ENCODE measurements at regions not wholly inside any gene's neighbourhood (a gene's known extent, or its start where the extent isn't known, plus 50 kb on each side); places are given as distances from the start of the nearest gene placed in this dataset.

GRCh38 chr22:49582181-49582580 lies 245.5 kb downstream of the BRD1 start:
- DNase-seq: no peak
- ChIA-PET POLR2A (no interaction called here), CTCF (no interaction called here)
- Histone ChIP-seq H3K79me2 (ENCODE audit: control insufficient read depth, insufficient read depth, low read length) (peaks cover 54% of the 10 kb centered on the region), H3K4me1 (ENCODE audit: control insufficient read depth in 2 of 2, insufficient read depth in 2 of 2, low read length in 2 of 2) (no peaks in the 10 kb centered on the region), H3K27ac (ENCODE audit: low read length in 2 of 2) (no peak overlapping the region), H4K20me1 (ENCODE audit: control insufficient read depth, insufficient read depth, low read length, poor library complexity, severe bottlenecking) (peaks cover 55% of the 10 kb centered on the region), H3K9ac (ENCODE audit: low read length) (no peak overlapping the region), H2AFZ (ENCODE audit: insufficient read depth, low read depth, low read length, poor library complexity, severe bottlenecking) (no peak overlapping the region), H3K27me3 (replicated peaks in 1 of 4; ENCODE audit: control extremely low read depth in 1 of 4, control insufficient read depth in 3 of 4, insufficient read depth in 4 of 4, low read length in 3 of 4) (no peaks in the 10 kb centered on the region), H3K4me2 (replicated peaks; ENCODE audit: low read depth, low read length, poor library complexity, severe bottlenecking) (no peak overlapping the region), H3K9me3 (ENCODE audit: control extremely low read depth in 1 of 3, control insufficient read depth in 2 of 3, insufficient read depth in 1 of 3, low read length in 2 of 3) (peaks cover 0 to 23% (median 10%) of the 10 kb centered on the region in 3 donors), H3K36me3 (replicated peaks in 1 of 2; ENCODE audit: control extremely low read depth in 1 of 2, control insufficient read depth in 1 of 2, extremely low read depth in 1 of 2, insufficient read depth in 2 of 2, low read length in 1 of 2) (peaks cover 0 to 9% of the 10 kb centered on the region in 2 experiments), H3K4me3 (ENCODE audit: control extremely low read depth in 1 of 5, extremely low read depth in 1 of 5, insufficient read depth in 1 of 5, low read depth in 2 of 5, low read length in 4 of 5) (no peak overlapping the region)
- H3K4me1 Mint-ChIP-seq: peaks cover 5% of the 10 kb centered on the region
- no peaks in the 10 kb centered on the region for H3K9me3 Mint-ChIP-seq (ENCODE audit: insufficient read depth)
- intact Hi-C loops (cut with micrococcal nuclease): no loop called here
- H3K27ac Mint-ChIP-seq: no peak overlapping the region
- no peaks in the 10 kb centered on the region for H3K27me3 Mint-ChIP-seq
- H3K4me3 Mint-ChIP-seq: no peak overlapping the region
- ATAC-seq (ENCODE audit: low read depth): no peak
- 100% methylated on average over 2 of the region's 4 CpGs for WGBS (ENCODE audit: insufficient coverage)
- TF ChIP-seq CTCF (IDR thresholded peaks at IDR 0.05): no peak
- no peak for TF ChIP-seq EZH2 (IDR thresholded peaks at IDR 0.05; ENCODE audit: borderline replicate concordance, insufficient read depth, low read depth, low read length, poor library complexity, severe bottlenecking)

- peaks cover 0 to 34% (median 10%) of the 10 kb centered on the region in 3 donors for H3K9me3 ChIP-seq (ENCODE audit: control extremely low read depth in 1 of 3, control insufficient read depth in 2 of 3, insufficient read depth in 1 of 3, low read length in 2 of 3)
- H3K27me3 Mint-ChIP-seq: no peaks in the 10 kb centered on the region
- CTCF ChIA-PET: no interaction called here
- peaks cover 60% of the 10 kb centered on the region for H3K79me2 ChIP-seq (ENCODE audit: control insufficient read depth, insufficient read depth, low read length)
- H3K27ac ChIP-seq (ENCODE audit: low read length in 2 of 2): no peak overlapping the region
- H3K9ac ChIP-seq (ENCODE audit: low read length): no peak overlapping the region
- no peak overlapping the region for H3K27ac Mint-ChIP-seq
- ATAC-seq (ENCODE audit: low read depth): no peak
- H3K4me2 ChIP-seq (replicated peaks; ENCODE audit: low read depth, low read length, poor library complexity, severe bottlenecking): no peak overlapping the region
- WGBS (ENCODE audit: insufficient coverage): no CpG with 5 or more reads among the region's 3 CpGs
- H3K4me1 ChIP-seq (ENCODE audit: control insufficient read depth in 2 of 2, insufficient read depth in 2 of 2, low read length in 2 of 2): no peaks in the 10 kb centered on the region
- no peak overlapping the region for H2AFZ ChIP-seq (ENCODE audit: insufficient read depth, low read depth, low read length, poor library complexity, severe bottlenecking)
- intact Hi-C loops (cut with micrococcal nuclease): no loop called here
- POLR2A ChIA-PET: no interaction called here
- peaks cover 0 to 9% of the 10 kb centered on the region in 2 experiments for H3K36me3 ChIP-seq (replicated peaks in 1 of 2; ENCODE audit: control extremely low read depth in 1 of 2, control insufficient read depth in 1 of 2, extremely low read depth in 1 of 2, insufficient read depth in 2 of 2, low read length in 1 of 2)
- TF ChIP-seq EZH2 (IDR thresholded peaks at IDR 0.05; ENCODE audit: borderline replicate concordance, insufficient read depth, low read depth, low read length, poor library complexity, severe bottlenecking): no peak
- TF ChIP-seq CTCF (IDR thresholded peaks at IDR 0.05): no peak
- peaks cover 66% of the 10 kb centered on the region for H4K20me1 ChIP-seq (ENCODE audit: control insufficient read depth, insufficient read depth, low read length, poor library complexity, severe bottlenecking)
- H3K4me3 Mint-ChIP-seq: no peak overlapping the region
- H3K4me1 Mint-ChIP-seq: no peaks in the 10 kb centered on the region
- H3K9me3 Mint-ChIP-seq (ENCODE audit: insufficient read depth): no peaks in the 10 kb centered on the region
- H3K4me3 ChIP-seq (ENCODE audit: control extremely low read depth in 1 of 5, extremely low read depth in 1 of 5, insufficient read depth in 1 of 5, low read depth in 2 of 5, low read length in 4 of 5): no peak overlapping the region
- DNase-seq: no peak
- no peaks in the 10 kb centered on the region for H3K27me3 ChIP-seq (replicated peaks in 1 of 4; ENCODE audit: control extremely low read depth in 1 of 4, control insufficient read depth in 3 of 4, insufficient read depth in 4 of 4, low read length in 3 of 4)
Measured at GRCh38 chr22:49580024-49580423, 247.6 kb downstream of the BRD1 start.
